IPS-NIHi11 (cell line): ENCODE measurements at regions not wholly inside any gene's neighbourhood (a gene's known extent, or its start where the extent isn't known, plus 50 kb on each side); places are given as distances from the start of the nearest gene placed in this dataset.
"Not testable (repeated sequence)": the region's sequence is repeated elsewhere in the genome, so short reads cannot be mapped to it uniquely, and the experiment has no call there.

Experiments used
- DNase-seq: peaks from one replicate; pipeline ENCODE4 v3.0.0; 2012; ENCODE audit warnings: mixed read lengths, low spot score

- DNase-seq, result no peak
Observed at GRCh38 chr20:52434453-52434852, 242.9 kb upstream of the ZFP64 start.

DNA sequence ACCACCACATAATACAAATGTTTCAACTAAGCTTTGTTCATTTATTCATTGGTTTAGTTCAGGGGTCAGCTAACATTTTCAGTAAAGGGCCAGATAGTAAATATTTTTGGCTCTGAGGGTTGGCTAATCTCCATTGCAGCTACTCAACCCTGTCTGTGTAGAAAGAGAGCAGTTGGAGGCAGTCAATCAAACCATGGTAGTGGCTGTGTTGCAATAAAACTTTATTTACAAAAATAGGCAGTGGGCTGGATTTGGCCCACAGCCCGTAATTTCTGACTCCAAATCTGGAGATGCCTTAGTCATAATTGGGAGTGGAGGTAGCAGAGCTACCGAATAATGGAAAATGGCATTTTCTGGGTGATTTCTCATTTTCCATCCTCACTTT lies 242.5 kb upstream of the ZFP64 start:
- no peak for DNase-seq

GRCh38 chr20:52433326-52434040 lies 241.9 kb upstream of the ZFP64 start:
- no peak for DNase-seq

- DNase-seq, result no peak
Observed at GRCh38 chr20:52432740-52433139, 241.2 kb upstream of the ZFP64 start.

GRCh38 chr20:52429029-52429428 lies 237.4 kb upstream of the ZFP64 start:
- no peak for DNase-seq

- DNase-seq, result no peak
Observed at GRCh38 chr20:52427960-52428359, 236.4 kb upstream of the ZFP64 start.

DNA sequence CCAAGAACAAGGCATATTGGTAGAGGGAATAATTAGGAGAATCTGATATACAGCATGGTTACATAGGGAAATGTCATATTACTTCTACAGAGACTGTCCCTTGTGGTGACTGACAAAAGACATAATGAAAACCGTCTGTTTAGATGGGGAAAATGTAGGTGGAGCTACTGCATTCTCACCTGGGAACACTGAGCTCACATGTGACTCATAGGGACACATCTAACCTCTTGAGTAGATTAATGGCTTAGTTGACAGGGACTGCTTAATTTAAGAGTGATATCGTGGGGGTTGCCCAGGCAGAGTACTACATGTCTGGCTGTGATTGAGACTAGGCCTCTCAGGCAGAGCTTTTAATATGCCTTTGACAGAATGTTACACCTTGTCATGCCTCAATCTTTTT lies 235.3 kb upstream of the ZFP64 start:
- DNase-seq, result no peak

GRCh38 chr20:52425701-52426100 lies 234.1 kb upstream of the ZFP64 start:
- no peak for DNase-seq

GRCh38 chr20:52425253-52425652 lies 233.7 kb upstream of the ZFP64 start:
- no peak for DNase-seq

DNA sequence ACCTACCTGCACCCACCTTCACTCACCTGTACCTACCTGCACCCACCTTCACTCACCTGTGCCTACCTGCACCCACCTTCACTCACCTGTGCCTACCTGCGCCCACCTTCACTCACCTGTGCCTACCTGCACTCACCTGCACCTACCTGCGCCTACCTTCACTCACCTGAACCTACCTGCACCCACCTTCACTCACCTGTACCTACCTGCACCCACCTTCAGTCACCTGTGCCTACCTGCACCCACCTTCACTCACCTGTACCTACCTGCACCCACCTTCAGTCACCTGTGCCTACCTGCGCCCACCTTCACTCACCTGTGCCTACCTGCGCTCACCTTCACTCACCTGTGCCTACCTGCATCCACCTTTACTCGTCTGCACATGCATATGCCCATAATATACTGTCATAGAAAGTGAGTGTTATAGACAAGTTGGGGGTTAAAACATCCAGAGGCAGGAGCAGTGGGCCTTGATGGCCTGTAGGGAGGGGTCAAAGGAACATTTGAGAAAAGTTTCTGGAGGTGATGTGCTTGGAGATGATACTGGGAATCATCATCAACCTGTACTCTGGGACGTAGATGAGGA lies 232.9 kb upstream of the ZFP64 start:
- not testable (repeated sequence) for DNase-seq

GRCh38 chr20:52423536-52424140 lies 232.1 kb upstream of the ZFP64 start:
- DNase-seq, result not testable (repeated sequence)

DNA sequence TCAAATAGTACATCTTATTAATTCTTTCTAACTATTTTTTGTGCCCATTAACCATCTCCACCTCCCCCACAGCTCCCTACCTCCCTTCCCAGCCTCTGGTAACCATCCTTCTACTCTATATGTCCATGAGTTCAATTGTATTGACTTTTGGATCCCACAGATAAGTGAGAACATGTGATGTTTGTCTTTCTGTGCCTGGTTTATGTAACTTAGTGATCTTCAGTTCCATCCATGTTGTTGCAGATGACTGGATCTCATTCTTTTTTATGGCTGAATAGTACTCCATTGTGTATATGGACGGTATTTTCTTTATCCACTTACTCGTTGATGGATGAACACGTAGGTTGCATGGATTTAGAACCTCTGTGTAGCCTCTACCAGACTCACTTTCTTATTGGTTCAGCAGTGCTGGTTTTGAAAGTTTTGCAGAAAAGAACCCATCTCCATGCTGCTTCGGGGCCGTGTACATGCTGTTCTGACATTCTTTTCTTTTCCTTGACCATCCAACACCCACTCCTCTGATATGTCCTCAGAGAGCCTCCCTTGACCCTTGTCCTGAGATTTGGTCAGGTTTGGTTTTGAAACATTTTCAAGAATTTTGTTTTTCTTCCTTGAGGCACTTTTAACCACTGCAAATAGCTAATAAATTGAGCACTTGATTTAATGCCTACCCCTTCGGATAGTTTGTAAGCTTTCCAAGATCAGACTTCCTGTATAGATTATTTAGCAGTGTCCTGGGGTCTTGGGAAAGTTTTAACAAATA lies 231.2 kb upstream of the ZFP64 start:
- no peak for DNase-seq

- no peak for DNase-seq
Observed at GRCh38 chr20:52420805-52421204, 229.2 kb upstream of the ZFP64 start.

DNA sequence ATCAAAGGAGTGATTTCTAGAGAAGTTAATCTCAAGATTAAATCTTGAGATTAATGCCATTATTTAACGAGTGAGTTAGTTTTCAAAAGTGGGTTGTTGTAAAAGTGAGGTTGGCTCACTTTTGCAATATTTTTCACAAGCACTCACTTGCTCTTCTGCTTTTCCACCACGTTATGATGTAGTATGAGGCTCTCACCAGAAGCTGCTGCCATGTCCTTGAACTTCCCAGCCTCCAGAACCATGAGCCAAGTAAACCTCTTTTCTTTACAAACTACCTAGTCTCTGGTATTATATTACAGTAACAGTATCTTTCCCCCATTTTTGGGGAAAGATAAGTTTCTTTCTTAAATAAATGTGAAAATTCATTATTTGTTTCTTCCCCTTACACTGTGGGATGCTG lies 227.6 kb upstream of the ZFP64 start:
- no peak for DNase-seq

- no peak for DNase-seq
Observed at GRCh38 chr20:52416953-52417352, 225.4 kb upstream of the ZFP64 start.

DNA sequence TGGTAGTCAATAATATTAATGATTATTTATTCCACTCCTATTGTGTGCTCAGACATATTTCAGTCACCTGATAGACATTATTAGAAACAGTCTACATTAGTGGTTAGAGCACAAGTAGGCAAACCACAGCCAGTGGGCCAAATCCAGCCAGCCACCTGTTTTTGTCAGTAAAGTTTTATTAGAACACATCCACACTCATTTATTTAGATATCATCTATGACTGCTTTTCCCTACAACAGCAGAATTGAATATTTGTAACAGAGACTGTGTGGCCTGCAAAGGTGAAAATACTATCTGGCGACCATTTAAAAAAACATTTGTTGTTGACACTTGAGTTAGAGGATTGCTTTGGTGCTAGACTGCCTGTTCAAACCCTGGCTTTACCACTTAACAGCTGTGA lies 220.0 kb upstream of the ZFP64 start:
- DNase-seq, result no peak

DNA sequence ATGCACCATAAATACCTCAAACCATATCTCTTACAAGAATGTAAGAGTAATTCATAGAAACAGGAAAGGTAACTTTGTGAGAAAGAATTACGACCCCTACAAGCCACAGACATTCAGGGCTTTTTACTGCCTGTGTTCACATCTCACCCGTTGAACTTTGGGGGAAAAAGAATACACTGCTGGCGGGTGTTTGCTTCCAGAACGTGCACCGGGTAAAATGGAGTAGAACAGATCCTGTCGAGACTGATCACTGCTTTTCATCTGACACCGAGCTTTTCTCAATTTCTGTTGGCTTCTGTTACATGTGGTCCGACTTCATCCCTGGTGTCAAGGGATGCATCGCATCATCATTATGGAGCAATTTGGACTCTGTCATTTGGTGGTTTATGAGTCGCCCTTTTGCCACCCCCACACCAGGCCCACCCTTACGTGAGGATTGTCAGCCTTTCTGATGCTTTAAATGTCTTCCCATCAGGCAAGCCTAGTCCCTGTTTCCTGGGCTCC lies 219.2 kb upstream of the ZFP64 start:
- DNase-seq, result no peak

DNA sequence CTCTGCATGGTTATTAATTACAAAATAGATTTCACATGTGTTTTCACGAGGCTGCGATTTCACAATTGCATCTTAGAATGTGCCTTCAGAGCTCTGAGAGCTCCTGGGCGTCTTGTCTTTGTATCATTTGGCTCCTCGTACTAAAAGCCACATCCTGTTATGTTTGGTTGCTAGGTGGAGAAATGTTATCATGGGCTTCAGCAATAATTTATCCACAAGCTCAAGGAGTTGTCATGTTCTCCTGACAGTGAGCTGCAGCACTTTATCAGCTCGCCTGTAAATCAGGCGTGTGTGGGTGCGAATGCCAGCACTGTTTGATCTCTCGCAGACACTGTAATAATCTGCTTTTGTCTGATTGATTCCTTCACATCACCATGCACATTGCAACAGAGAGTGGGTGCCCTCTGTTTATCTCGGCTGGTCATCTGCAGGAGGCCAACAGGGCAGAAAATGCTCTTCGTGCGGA lies 218.6 kb upstream of the ZFP64 start:
- DNase-seq, result no peak

- DNase-seq, result no peak
Observed at GRCh38 chr20:52405986-52406385, 214.4 kb upstream of the ZFP64 start.

- DNase-seq, result no peak
Observed at GRCh38 chr20:52405417-52405816, 213.8 kb upstream of the ZFP64 start.

- no peak for DNase-seq
Observed at GRCh38 chr20:52404671-52405070, 213.1 kb upstream of the ZFP64 start.

GRCh38 chr20:52402950-52403349 lies 211.4 kb upstream of the ZFP64 start:
- DNase-seq, result no peak

- no peak for DNase-seq
Observed at GRCh38 chr20:52402514-52402913, 210.9 kb upstream of the ZFP64 start.
